SK-N-SH (cell line): ENCODE measurements at regions not wholly inside any gene's neighbourhood (a gene's known extent, or its start where the extent isn't known, plus 50 kb on each side); places are given as distances from the start of the nearest gene placed in this dataset.
"Not testable (repeated sequence)": the region's sequence is repeated elsewhere in the genome, so short reads cannot be mapped to it uniquely, and the experiment has no call there.

ENCODE experiments used
- GATA2 ChIP-seq: sonication (generic); formaldehyde crosslinking; IDR thresholded peaks from 2 replicates; pipeline ENCODE4 v1.5.0; 2020; ENCODE audit warnings: mild to moderate bottlenecking, missing genetic modification reagents
- JUND ChIP-seq: IDR thresholded peaks from 2 replicates; pipeline ENCODE4 v1.4.0; 2012
- RCOR1 ChIP-seq: fragments of 150-350 bp; IDR thresholded peaks from 2 replicates; pipeline ENCODE4 v1.6.1; 2017; ENCODE audit warnings: antibody characterized with exemption, low read length
- TF ChIP-seq, protein P1 (sequence below): IDR thresholded peaks from 2 replicates; pipeline ENCODE4 v1.4.0; 2012; ENCODE audit warnings: low read depth

DNA sequence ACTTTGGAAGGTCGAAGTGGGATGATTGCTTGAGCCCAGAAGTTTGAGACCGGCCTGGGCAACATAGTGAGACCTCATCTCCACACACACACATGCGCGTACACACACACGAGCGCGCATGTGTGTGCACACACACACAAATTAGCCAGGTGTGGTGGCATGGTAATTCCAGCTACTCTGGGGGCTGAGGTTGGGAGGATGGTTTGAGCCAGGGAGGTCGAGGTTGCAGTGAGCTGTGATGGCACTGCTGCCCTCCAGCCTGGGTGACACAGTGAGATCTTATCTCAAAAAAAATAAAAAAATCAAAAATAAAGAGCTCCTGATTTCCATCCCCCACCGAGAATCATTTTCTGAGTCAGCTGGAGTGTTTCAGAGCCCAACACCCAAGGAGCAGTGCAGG lies 261.5 kb upstream of the PLGLB2 start:
- TF ChIP-seq RCOR1; GATA2 (CRISPR knock-in tag); JUND: not testable (repeated sequence)
- TF ChIP-seq, protein P1, sequence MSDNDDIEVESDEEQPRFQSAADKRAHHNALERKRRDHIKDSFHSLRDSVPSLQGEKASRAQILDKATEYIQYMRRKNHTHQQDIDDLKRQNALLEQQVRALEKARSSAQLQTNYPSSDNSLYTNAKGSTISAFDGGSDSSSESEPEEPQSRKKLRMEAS: not testable (repeated sequence)
